HEK293 (cell line): ENCODE measurements at regions not wholly inside any gene's neighbourhood (a gene's known extent, or its start where the extent isn't known, plus 50 kb on each side); places are given as distances from the start of the nearest gene placed in this dataset.

Experiments used
- CTCF ChIA-PET: fragments of 350-600 bp; formaldehyde crosslinking; extraction: SDS; loops from one replicate; lab custom pipeline; 2021; ENCODE audit warnings: antibody characterized with exemption; lab: Yijun Ruan, JAX
- POLR2A ChIA-PET: fragments of 300-600 bp; formaldehyde crosslinking; extraction: SDS; loops from one replicate; lab custom pipeline; 2020; ENCODE audit warnings: antibody characterized with exemption, inconsistent platforms; lab: Yijun Ruan, JAX
- H3K27ac ChIP-seq: fragments of 200-500 bp; sonication (Bioruptor generic); 2 replicates; pipeline ENCODE4 v1.5.1; 2014; ENCODE audit warnings: low read depth, low read length, control low read depth, inconsistent platforms; ENCODE audit errors: extremely low read depth
- H3K36me3 ChIP-seq, 2 experiments: fragments of 200-500 bp in 1 of 2; sonication (Bioruptor generic) in 1 of 2; 1 replicate in 1 of 2; 2 replicates in 1 of 2; pipeline ENCODE4 v1.5.1; 2014 to 2017; ENCODE audit warnings: inconsistent platforms in 2 of 2, low read length in 2 of 2; ENCODE audit not compliant: control insufficient read depth in 2 of 2, insufficient read depth in 1 of 2
- H3K4me1 ChIP-seq: fragments of 200-500 bp; sonication (Bioruptor generic); 2 replicates; pipeline ENCODE4 v1.5.1; 2014; ENCODE audit warnings: mild to moderate bottlenecking, low read length, inconsistent platforms; ENCODE audit not compliant: control insufficient read depth, insufficient read depth
- H3K4me3 ChIP-seq: 2 replicates; pipeline ENCODE4 v1.5.1; 2011; ENCODE audit warnings: low read depth, mild to moderate bottlenecking, control low read depth, low read length, moderate library complexity
- H3K9me3 ChIP-seq: fragments of 200-500 bp; sonication (Bioruptor generic); 2 replicates; pipeline ENCODE4 v1.5.1; 2014; ENCODE audit warnings: low read depth, low read length, inconsistent platforms; ENCODE audit not compliant: control insufficient read depth, insufficient read depth
- BCL11A ChIP-seq: fragments of 450-650 bp; formaldehyde crosslinking; IDR thresholded peaks from 2 replicates; pipeline ENCODE4 v1.5.1; 2016; ENCODE audit warnings: low read depth, missing biosample characterization, missing genetic modification characterization
- MYNN ChIP-seq: fragments of 450-650 bp; formaldehyde crosslinking; IDR thresholded peaks from 2 replicates; pipeline ENCODE4 v1.5.1; 2016; ENCODE audit warnings: missing biosample characterization, missing genetic modification characterization, borderline replicate concordance
- OVOL3 ChIP-seq: fragments of 450-650 bp; formaldehyde crosslinking; IDR thresholded peaks from 2 replicates; pipeline ENCODE4 v1.5.1; 2016; ENCODE audit warnings: missing biosample characterization, missing genetic modification characterization
- PRDM1 ChIP-seq: fragments of 450-650 bp; formaldehyde crosslinking; IDR thresholded peaks from 2 replicates; pipeline ENCODE4; 2016; ENCODE audit warnings: missing biosample characterization, missing genetic modification characterization
- RBAK ChIP-seq: fragments of 450-650 bp; formaldehyde crosslinking; IDR thresholded peaks from 2 replicates; pipeline ENCODE4 v1.5.1; 2016; ENCODE audit warnings: missing biosample characterization, missing genetic modification characterization
- SETDB1 ChIP-seq: IDR thresholded peaks from one replicate; pipeline ENCODE4 v1.6.1; 2017; ENCODE audit warnings: mild to moderate bottlenecking, low read length, moderate library complexity, mixed read lengths; ENCODE audit not compliant: insufficient read length
- ZBTB8A ChIP-seq: fragments of 450-650 bp; formaldehyde crosslinking; IDR thresholded peaks from 2 replicates; pipeline ENCODE4 v1.5.1; 2016; ENCODE audit warnings: missing biosample characterization, missing genetic modification characterization
- ZFHX2 ChIP-seq: fragments of 450-650 bp; formaldehyde crosslinking; conservative IDR thresholded peaks from 2 replicates; pipeline ENCODE4 v1.5.1; 2016; ENCODE audit warnings: missing biosample characterization, missing genetic modification characterization
- ZNF174 ChIP-seq: fragments of 450-650 bp; formaldehyde crosslinking; IDR thresholded peaks from 2 replicates; pipeline ENCODE4 v1.5.0; 2017; ENCODE audit warnings: missing biosample characterization, mild to moderate bottlenecking, missing genetic modification characterization
- ZNF248 ChIP-seq: fragments of 450-650 bp; formaldehyde crosslinking; IDR thresholded peaks from 2 replicates; pipeline ENCODE4 v1.5.1; 2017; ENCODE audit warnings: missing biosample characterization, missing genetic modification characterization
- ZNF341 ChIP-seq: fragments of 450-650 bp; formaldehyde crosslinking; IDR thresholded peaks from 2 replicates; pipeline ENCODE4; 2016; ENCODE audit warnings: low read depth, missing biosample characterization, missing genetic modification characterization
- ZNF394 ChIP-seq: fragments of 450-650 bp; formaldehyde crosslinking; IDR thresholded peaks from 2 replicates; pipeline ENCODE4 v1.5.1; 2016; ENCODE audit warnings: missing biosample characterization, missing genetic modification characterization, mild to moderate bottlenecking, moderate library complexity, borderline replicate concordance
- ZNF658 ChIP-seq: fragments of 450-650 bp; formaldehyde crosslinking; IDR thresholded peaks from 2 replicates; pipeline ENCODE4; 2016; ENCODE audit warnings: missing biosample characterization, missing genetic modification characterization
- ZNF664 ChIP-seq: fragments of 450-650 bp; formaldehyde crosslinking; IDR thresholded peaks from 2 replicates; pipeline ENCODE4 v1.5.1; 2016; ENCODE audit warnings: missing biosample characterization, missing genetic modification characterization
- ZNF768 ChIP-seq: fragments of 450-650 bp; formaldehyde crosslinking; IDR thresholded peaks from 2 replicates; pipeline ENCODE4 v1.5.1; 2018; ENCODE audit warnings: missing biosample characterization, mild to moderate bottlenecking, missing genetic modification characterization
- ZNF776 ChIP-seq: fragments of 450-650 bp; formaldehyde crosslinking; IDR thresholded peaks from 2 replicates; pipeline ENCODE4 v1.5.0; 2017; ENCODE audit warnings: missing biosample characterization, missing genetic modification characterization, borderline replicate concordance
- TF ChIP-seq, protein P1 (sequence below): fragments of 450-650 bp; formaldehyde crosslinking; IDR thresholded peaks from 2 replicates; pipeline ENCODE4 v1.5.1; 2016; ENCODE audit warnings: missing biosample characterization, missing genetic modification characterization
- TF ChIP-seq, protein P2 (sequence below): fragments of 450-650 bp; formaldehyde crosslinking; IDR thresholded peaks from 2 replicates; pipeline ENCODE4 v1.5.1; 2016; ENCODE audit warnings: missing biosample characterization, missing genetic modification characterization, low read depth
- TF ChIP-seq, protein P3 (sequence below): fragments of 450-650 bp; formaldehyde crosslinking; IDR thresholded peaks from 2 replicates; pipeline ENCODE4 v1.5.1; 2016; ENCODE audit warnings: missing biosample characterization, missing genetic modification characterization
- TF ChIP-seq, protein P4 (sequence below): fragments of 450-650 bp; formaldehyde crosslinking; IDR thresholded peaks from 2 replicates; pipeline ENCODE4 v1.5.1; 2016; ENCODE audit warnings: missing biosample characterization, missing genetic modification characterization

DNA sequence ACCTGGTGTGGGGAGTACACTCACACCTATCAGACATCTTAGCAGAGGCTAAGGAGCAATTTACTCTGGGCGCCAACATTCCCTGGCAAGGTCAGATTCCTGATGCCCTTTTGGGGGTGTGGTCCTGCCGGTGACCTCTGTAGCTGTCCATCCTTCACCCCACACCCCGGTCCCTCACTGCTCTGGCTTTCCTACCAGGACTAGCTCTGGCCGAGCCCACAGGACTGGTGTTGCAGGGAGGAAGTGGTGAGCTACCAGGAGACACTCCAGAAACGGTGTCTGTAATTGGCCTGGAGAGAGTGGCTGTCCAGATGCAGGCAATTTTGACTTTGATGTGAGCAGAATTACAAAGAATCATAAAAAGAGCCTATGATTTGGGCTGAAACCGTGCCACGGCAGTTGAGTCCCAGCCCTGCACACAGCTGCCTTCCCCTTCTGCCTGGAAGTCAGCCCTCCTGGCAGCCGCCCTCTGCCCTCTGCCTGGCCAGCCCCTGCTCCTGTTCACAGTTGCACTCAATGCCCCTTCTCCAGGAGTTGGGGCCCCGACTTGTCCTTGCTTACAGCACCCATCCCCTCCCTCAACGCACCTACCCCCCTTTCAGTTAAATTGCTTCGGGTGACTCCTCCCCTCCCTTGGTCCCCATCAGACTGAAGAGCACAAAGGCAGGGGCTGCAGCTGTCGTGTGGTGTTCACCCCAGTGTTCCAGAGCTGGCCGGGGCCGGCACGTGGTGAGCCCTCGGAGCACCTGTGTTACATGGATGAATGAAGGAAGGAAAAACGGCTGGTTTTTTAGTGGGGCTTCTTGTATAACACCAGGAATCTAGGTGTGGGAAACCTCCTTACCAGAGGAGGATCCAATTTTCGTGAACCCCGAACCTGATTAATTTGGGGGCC, 80.2 kb upstream of the TPM1 start:
- H3K9me3 ChIP-seq = no peaks in the 10 kb centered on the region
- ChIA-PET CTCF (no interaction called here), POLR2A (no interaction called here)
- H3K36me3 ChIP-seq = no peaks in the 10 kb centered on the region
- TF ChIP-seq, protein P1, sequence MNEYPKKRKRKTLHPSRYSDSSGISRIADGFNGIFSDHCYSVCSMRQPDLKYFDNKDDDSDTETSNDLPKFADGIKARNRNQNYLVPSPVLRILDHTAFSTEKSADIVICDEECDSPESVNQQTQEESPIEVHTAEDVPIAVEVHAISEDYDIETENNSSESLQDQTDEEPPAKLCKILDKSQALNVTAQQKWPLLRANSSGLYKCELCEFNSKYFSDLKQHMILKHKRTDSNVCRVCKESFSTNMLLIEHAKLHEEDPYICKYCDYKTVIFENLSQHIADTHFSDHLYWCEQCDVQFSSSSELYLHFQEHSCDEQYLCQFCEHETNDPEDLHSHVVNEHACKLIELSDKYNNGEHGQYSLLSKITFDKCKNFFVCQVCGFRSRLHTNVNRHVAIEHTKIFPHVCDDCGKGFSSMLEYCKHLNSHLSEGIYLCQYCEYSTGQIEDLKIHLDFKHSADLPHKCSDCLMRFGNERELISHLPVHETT = no peak
- TF ChIP-seq, protein P2, sequence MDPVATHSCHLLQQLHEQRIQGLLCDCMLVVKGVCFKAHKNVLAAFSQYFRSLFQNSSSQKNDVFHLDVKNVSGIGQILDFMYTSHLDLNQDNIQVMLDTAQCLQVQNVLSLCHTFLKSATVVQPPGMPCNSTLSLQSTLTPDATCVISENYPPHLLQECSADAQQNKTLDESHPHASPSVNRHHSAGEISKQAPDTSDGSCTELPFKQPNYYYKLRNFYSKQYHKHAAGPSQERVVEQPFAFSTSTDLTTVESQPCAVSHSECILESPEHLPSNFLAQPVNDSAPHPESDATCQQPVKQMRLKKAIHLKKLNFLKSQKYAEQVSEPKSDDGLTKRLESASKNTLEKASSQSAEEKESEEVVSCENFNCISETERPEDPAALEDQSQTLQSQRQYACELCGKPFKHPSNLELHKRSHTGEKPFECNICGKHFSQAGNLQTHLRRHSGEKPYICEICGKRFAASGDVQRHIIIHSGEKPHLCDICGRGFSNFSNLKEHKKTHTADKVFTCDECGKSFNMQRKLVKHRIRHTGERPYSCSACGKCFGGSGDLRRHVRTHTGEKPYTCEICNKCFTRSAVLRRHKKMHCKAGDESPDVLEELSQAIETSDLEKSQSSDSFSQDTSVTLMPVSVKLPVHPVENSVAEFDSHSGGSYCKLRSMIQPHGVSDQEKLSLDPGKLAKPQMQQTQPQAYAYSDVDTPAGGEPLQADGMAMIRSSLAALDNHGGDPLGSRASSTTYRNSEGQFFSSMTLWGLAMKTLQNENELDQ (tag by site-specific recombination) = no peak
- no peak for TF ChIP-seq ZNF394 (tag by site-specific recombination)
- TF ChIP-seq MYNN (tag by site-specific recombination) = no peak
- no peak for TF ChIP-seq ZNF664 (tag by site-specific recombination)
- no peak for TF ChIP-seq ZNF341
- no peak for TF ChIP-seq ZNF174
- TF ChIP-seq ZNF776 = no peak
- TF ChIP-seq, protein P3, sequence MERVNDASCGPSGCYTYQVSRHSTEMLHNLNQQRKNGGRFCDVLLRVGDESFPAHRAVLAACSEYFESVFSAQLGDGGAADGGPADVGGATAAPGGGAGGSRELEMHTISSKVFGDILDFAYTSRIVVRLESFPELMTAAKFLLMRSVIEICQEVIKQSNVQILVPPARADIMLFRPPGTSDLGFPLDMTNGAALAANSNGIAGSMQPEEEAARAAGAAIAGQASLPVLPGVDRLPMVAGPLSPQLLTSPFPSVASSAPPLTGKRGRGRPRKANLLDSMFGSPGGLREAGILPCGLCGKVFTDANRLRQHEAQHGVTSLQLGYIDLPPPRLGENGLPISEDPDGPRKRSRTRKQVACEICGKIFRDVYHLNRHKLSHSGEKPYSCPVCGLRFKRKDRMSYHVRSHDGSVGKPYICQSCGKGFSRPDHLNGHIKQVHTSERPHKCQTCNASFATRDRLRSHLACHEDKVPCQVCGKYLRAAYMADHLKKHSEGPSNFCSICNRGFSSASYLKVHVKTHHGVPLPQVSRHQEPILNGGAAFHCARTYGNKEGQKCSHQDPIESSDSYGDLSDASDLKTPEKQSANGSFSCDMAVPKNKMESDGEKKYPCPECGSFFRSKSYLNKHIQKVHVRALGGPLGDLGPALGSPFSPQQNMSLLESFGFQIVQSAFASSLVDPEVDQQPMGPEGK (tag by site-specific recombination) = no peak
- no peak for TF ChIP-seq OVOL3 (tag by site-specific recombination)
- H3K4me1 ChIP-seq = no peaks in the 10 kb centered on the region
- no peak overlapping the region for H3K4me3 ChIP-seq
- H3K27ac ChIP-seq = no peak overlapping the region

DNA sequence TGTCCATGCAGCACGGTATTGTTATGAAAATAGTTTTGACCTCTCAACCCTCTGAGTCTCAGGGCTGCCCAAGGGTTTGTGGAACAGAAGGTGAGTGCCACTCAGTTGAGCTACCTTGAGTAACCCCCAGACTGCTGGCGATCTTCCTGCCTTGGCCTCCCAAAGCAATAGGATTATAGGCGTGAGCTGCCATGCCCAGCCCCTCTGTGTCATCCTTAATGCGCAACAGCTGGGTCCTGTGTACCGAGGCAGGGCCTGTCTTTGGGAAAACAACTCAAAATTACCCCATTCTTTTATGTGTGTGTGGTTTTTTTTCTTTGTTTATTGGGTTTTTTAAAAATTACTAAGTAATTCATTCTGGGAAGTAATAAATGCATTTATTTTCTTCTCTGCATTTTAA, 78.3 kb upstream of the TPM1 start:
- Histone ChIP-seq H3K27ac (no peak overlapping the region), H3K4me1 (no peaks in the 10 kb centered on the region), H3K9me3 (no peaks in the 10 kb centered on the region), H3K4me3 (no peak overlapping the region), H3K36me3 (no peaks in the 10 kb centered on the region)
- TF ChIP-seq ZNF768 (no peak), ZNF248 (no peak), ZFHX2 (tag by site-specific recombination) (no peak), PRDM1 (no peak), BCL11A (tag by site-specific recombination) (no peak), ZBTB8A (tag by site-specific recombination) (no peak), RBAK (tag by site-specific recombination) (no peak), ZNF658 (no peak), SETDB1 (no peak)
- TF ChIP-seq, protein P4, sequence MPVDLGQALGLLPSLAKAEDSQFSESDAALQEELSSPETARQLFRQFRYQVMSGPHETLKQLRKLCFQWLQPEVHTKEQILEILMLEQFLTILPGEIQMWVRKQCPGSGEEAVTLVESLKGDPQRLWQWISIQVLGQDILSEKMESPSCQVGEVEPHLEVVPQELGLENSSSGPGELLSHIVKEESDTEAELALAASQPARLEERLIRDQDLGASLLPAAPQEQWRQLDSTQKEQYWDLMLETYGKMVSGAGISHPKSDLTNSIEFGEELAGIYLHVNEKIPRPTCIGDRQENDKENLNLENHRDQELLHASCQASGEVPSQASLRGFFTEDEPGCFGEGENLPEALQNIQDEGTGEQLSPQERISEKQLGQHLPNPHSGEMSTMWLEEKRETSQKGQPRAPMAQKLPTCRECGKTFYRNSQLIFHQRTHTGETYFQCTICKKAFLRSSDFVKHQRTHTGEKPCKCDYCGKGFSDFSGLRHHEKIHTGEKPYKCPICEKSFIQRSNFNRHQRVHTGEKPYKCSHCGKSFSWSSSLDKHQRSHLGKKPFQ (tag by site-specific recombination) = no peak
- POLR2A ChIA-PET = no interaction called here
- CTCF ChIA-PET = no interaction called here
